MM.1S (cell line): ENCODE measurements at regions not wholly inside any gene's neighbourhood (a gene's known extent, or its start where the extent isn't known, plus 50 kb on each side); places are given as distances from the start of the nearest gene placed in this dataset.
A peak's percentile ranks its signal among the peaks of the same experiment; 100 is the strongest.
"Not testable (repeated sequence)": the region's sequence is repeated elsewhere in the genome, so short reads cannot be mapped to it uniquely, and the experiment has no call there.

Source experiments
- DNase-seq: peaks from one replicate; pipeline ENCODE4 v3.0.0-alpha.2; 2015
- H2AFZ ChIP-seq: fragments of 300-600 bp; sonication (generic); 2 replicates; pipeline ENCODE4 v1.6.0; 2016; ENCODE audit warnings: antibody characterized with exemption, low read length
- H3F3A ChIP-seq: fragments of 300-600 bp; sonication (generic); 2 replicates; pipeline ENCODE4 v1.6.1; 2016; ENCODE audit warnings: mild to moderate bottlenecking, antibody characterized with exemption, low read length, moderate library complexity, mixed read lengths; ENCODE audit not compliant: insufficient read depth
- H3K27ac ChIP-seq: fragments of 300-600 bp; sonication (generic); 2 replicates; pipeline ENCODE4 v1.5.1; 2016; ENCODE audit warnings: mild to moderate bottlenecking, low read length
- H3K27me3 ChIP-seq: fragments of 300-600 bp; sonication (generic); replicated peaks from 2 replicates; pipeline ENCODE4 v1.6.0; 2016; ENCODE audit warnings: low read length; ENCODE audit not compliant: insufficient read depth
- H3K36me3 ChIP-seq: fragments of 300-600 bp; sonication (generic); replicated peaks from 2 replicates; pipeline ENCODE4 v1.6.1; 2016; ENCODE audit warnings: mild to moderate bottlenecking, low read length, mixed read lengths; ENCODE audit not compliant: insufficient read depth
- H3K4me1 ChIP-seq: fragments of 300-600 bp; sonication (generic); 2 replicates; pipeline ENCODE4 v1.6.1; 2016; ENCODE audit warnings: low read length, mixed read lengths
- H3K4me2 ChIP-seq: fragments of 300-600 bp; sonication (generic); 2 replicates; pipeline ENCODE4 v1.6.0; 2016; ENCODE audit warnings: low read depth, low read length
- H3K4me3 ChIP-seq: fragments of 300-600 bp; sonication (generic); 2 replicates; pipeline ENCODE4 v1.5.1; 2016; ENCODE audit warnings: low read length, mixed read lengths
- H3K79me2 ChIP-seq: fragments of 300-600 bp; sonication (generic); 2 replicates; pipeline ENCODE4 v1.6.1; 2016; ENCODE audit warnings: mixed run types, low read length, mixed read lengths
- H3K9ac ChIP-seq: fragments of 300-600 bp; sonication (generic); 2 replicates; pipeline ENCODE4 v1.6.1; 2016; ENCODE audit warnings: low read length, mixed read lengths
- H3K9me2 ChIP-seq: fragments of 300-600 bp; sonication (generic); replicated peaks from 2 replicates; pipeline ENCODE4 v1.6.1; 2016; ENCODE audit warnings: mild to moderate bottlenecking, low read length, mixed read lengths; ENCODE audit not compliant: insufficient read depth
- H3K9me3 ChIP-seq: fragments of 300-600 bp; sonication (generic); replicated peaks from 2 replicates; pipeline ENCODE4 v1.6.1; 2016; ENCODE audit warnings: mild to moderate bottlenecking, low read length, mixed read lengths; ENCODE audit not compliant: insufficient read depth
- H4K20me1 ChIP-seq: fragments of 300-600 bp; sonication (generic); 2 replicates; pipeline ENCODE4 v1.6.1; 2016; ENCODE audit warnings: mild to moderate bottlenecking, low read length, moderate library complexity, mixed read lengths; ENCODE audit not compliant: insufficient read depth
- CTCF ChIP-seq: fragments of 300-600 bp; sonication (generic); IDR thresholded peaks from 2 replicates; pipeline ENCODE4 v1.5.1; 2016; ENCODE audit warnings: antibody characterized with exemption, low read length, mixed read lengths

GRCh38 chr14:106348873-106349540 is 822.6 kb downstream of the TMEM121 start:
- peaks cover 33% of the 10 kb centered on the region for H3K79me2 ChIP-seq
- not testable (repeated sequence) for H3K36me3 ChIP-seq, H3K9me3 ChIP-seq, H3F3A ChIP-seq, H3K4me3 ChIP-seq, H3K27me3 ChIP-seq, H4K20me1 ChIP-seq, H2AFZ ChIP-seq, H3K9me2 ChIP-seq, H3K9ac ChIP-seq, H3K27ac ChIP-seq
- H3K4me1 ChIP-seq = peaks cover 21% of the 10 kb centered on the region; the same call in 1 of the 2 replicates
- peak overlapping the region; percentile 47 for H3K4me2 ChIP-seq
- peak; percentile 26 for TF ChIP-seq CTCF
- peak; percentile 38 for DNase-seq

- not testable (repeated sequence) for H3K9me3 ChIP-seq, DNase-seq, H3K4me3 ChIP-seq, H2AFZ ChIP-seq, H3K36me3 ChIP-seq, H3K27me3 ChIP-seq, H3K27ac ChIP-seq, H3F3A ChIP-seq, H3K9me2 ChIP-seq, H4K20me1 ChIP-seq, H3K9ac ChIP-seq
- Histone ChIP-seq H3K4me2 (0 out of 2 replicates have a peak overlapping the region, but pooled peaks have one; percentile 32), H3K79me2 (peaks cover 33% of the 10 kb centered on the region), H3K4me1 (peaks cover 21% of the 10 kb centered on the region; the same call in 1 of the 2 replicates)
Measured at GRCh38 chr14:106349678-106350457, 823.5 kb downstream of the TMEM121 start.

GRCh38 chr14:106355007-106355791 is 828.8 kb downstream of the TMEM121 start:
- not testable (repeated sequence) for H3K27me3 ChIP-seq, H3K79me2 ChIP-seq, H3K9ac ChIP-seq, DNase-seq, H2AFZ ChIP-seq, H3K27ac ChIP-seq, H3K9me2 ChIP-seq, H4K20me1 ChIP-seq, H3K9me3 ChIP-seq, H3K36me3 ChIP-seq, H3K4me1 ChIP-seq, H3F3A ChIP-seq, H3K4me3 ChIP-seq
- peak overlapping the region; percentile 50; the same call in 1 of the 2 replicates for H3K4me2 ChIP-seq

GRCh38 chr14:106355881-106356642 is 829.7 kb downstream of the TMEM121 start:
- peak overlapping the region; percentile 50; the same call in 1 of the 2 replicates for H3K4me2 ChIP-seq
- H4K20me1 ChIP-seq, H3K9me3 ChIP-seq, DNase-seq, H3K27ac ChIP-seq, H3K27me3 ChIP-seq, H3K9me2 ChIP-seq, H3K4me3 ChIP-seq, H3K9ac ChIP-seq, H3F3A ChIP-seq, H2AFZ ChIP-seq, H3K79me2 ChIP-seq, H3K36me3 ChIP-seq, H3K4me1 ChIP-seq: not testable (repeated sequence)

- not testable (repeated sequence) for H3F3A ChIP-seq, H3K9ac ChIP-seq, H3K4me3 ChIP-seq, H3K27me3 ChIP-seq, H4K20me1 ChIP-seq, H3K79me2 ChIP-seq, H2AFZ ChIP-seq, DNase-seq, H3K36me3 ChIP-seq, H3K9me2 ChIP-seq, H3K9me3 ChIP-seq, H3K4me2 ChIP-seq, H3K27ac ChIP-seq, H3K4me1 ChIP-seq
Measured at GRCh38 chr14:106356643-106356930, 830.2 kb downstream of the TMEM121 start.
